HG02610 (cell line): ENCODE measurements at regions not wholly inside any gene's neighbourhood (a gene's known extent, or its start where the extent isn't known, plus 50 kb on each side); places are given as distances from the start of the nearest gene placed in this dataset.

ENCODE experiments used
- ATAC-seq: cut with Tn5 transposase; IDR thresholded peaks from one replicate; pipeline ENCODE4 v1.9.1; 2021; ENCODE audit warnings: mild to moderate bottlenecking, moderate library complexity; ENCODE audit not compliant: unreplicated experiment

DNA sequence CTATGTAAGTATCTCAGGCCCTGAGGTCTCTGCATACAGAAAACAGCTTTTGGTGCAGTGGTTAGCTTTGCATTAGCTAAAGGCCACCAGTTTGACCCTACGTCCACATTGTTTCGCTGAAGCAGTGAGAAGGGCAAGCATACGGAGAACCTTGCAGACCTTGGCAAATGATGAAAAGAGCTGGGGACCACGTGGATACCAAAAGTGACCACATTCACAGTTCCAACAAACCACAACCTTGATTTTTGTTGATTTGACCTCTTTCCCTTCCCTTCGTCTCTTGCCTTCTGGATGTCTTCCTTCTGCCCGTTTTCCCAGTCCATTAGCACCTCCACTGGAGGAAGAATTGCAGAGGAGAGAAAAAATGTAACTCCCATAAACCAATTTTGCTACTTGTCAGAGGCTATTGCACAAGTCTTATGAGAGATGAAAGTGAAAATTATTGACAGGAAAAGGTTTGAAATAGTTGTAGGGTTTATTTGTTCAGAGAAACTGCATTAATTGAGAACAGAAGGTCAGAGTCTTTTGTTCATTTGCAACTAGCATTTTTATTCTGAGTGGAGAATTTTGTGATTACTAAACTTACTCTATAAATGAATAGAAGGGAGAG lies 293.9 kb upstream of the HTR2A start:
- no peak for ATAC-seq

DNA sequence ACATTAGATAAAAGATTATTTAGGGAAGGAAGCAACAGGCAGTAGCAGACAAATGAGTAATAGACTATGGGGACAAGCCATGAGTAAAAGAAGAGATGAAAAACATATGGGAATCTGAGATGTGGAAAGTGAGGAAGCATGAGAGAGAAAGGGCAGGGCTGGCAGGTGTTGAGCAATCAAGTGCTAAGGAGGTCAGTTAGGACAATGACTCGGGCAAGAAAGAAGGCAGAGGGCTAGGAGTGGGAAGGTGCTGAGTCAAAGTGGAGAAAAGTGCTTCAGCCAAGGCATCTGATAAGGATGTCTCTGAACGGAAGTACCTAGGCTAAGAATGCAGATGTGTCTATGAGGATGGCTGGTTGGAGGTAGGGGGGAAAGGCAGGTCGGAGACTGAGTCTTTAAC lies 291.9 kb upstream of the HTR2A start:
- no peak for ATAC-seq

DNA sequence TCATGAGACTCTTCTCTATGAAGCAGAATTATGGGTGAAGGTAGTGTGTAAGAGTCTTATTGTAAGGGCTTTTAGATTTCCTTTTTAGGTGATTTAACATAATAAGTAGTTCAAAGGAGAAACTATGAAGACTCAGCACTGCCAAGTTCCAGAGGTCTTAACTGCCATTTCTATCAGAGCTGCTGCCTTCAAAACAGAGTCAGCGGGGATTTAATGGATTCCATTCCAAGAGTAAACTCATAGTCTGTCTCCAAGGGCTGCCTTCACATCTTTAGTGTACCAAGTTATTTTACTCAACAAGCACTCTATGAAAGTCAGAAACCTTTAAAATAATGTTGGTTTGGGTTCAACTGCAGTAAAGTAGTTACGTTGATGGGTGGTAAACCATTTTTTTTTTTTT lies 289.6 kb upstream of the HTR2A start:
- no peak for ATAC-seq

DNA sequence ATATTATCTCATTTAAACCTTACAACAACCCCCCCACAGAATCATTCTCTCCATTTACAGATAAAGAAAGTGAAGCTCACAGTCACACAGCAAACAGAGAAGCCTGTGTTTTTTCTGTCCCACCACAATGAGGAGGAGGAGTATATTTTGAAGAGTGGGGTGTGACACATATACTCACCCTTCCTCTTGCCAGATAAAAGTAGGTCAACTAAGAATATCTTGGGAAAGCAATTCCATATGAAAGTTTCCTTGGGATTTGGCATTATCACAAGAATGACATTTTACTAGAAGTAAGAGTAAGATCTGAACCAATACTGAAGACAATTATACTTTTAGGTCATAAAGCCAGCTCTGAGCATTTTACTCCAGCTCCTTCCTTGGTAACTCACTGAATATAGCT lies 287.5 kb upstream of the HTR2A start:
- ATAC-seq, result no peak

DNA sequence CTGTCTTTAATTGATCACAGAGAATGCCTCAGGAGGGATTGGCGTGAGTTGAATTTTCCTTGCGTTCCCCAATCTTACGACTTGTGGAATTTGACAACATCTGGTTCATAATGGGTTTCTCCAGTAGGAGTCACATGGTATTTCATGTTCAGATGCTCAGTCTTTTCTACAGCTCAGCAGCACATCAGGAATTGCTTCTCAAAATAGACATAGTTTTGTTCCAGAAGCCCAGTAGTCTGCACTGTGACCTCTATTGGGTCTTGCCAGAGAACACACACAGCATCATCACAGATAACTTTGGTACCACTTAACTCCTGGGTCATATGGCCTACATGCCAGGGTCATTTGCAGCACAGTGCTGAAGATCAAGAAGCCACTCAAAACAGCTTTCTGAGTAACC lies 282.5 kb upstream of the HTR2A start:
- ATAC-seq, result no peak

DNA sequence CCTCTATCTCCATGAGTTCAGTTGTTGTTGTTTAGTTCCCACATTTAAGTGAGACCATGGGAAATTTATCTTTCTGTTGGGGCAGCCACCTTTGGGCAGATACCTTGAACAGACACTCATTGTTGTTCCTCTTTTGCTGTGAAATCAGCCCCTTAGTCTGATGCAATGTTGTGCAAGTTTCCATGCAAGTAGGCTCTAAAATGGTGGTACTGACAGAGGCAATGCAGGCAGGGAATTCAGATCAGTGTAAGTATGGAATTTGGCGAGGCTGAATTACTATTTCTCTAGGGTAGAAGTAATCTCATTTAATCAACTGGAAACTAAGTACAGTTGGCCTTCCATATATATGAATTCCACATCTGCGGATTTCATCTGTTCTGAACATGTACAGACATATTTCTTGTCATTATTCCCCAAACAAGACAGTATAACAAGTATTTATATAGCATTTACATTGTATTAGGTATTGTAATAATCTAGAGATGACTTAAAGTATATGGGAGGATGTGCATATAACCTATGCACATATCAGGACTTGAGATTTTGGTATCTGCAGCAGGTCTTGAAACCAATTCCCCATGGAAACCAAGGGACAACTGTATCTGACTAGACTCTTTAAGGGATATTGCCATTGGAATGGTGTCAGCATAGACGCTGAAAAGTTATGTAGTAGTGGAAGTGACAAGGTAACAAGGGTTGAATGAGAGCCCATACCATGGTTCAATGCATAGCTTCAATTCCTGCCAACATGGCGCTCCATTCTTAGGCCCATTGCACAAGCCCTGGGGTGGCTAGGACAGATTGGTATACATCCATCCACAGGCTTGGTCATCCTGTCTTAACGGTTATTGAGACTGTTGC lies 281.5 kb upstream of the HTR2A start:
- ATAC-seq, result no peak

DNA sequence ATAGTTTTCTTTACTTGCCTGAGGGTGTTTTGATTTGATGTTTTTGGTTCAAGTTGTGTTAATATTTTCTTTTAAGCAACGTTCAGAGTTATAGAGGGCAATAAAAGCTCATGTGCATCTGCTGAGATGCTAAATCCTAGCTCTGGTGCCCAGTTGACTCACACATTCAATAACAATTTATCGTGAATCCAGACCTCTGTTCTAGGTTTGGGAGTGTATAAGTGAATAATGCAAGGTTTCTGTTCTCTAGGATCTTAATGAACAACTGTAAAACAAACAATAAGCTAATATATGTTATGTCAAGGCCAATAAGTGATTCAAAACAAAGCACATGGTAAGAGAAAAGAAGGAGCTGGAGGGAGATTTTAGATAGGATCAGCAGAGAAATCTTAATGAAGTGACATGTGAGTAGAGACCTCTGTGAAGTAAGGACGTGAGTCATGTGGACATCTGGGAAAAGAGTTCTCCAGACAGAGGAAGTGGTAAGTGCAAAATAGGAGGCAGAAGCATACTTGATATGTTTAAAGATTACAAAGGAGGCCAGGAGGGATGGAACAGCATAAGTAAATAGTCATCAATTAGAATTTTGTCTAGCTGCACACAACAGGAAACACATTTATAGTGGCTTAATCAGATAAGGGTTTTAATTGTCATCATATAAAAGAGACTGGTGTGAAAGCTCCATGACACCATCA lies 278.5 kb upstream of the HTR2A start:
- ATAC-seq, result no peak

DNA sequence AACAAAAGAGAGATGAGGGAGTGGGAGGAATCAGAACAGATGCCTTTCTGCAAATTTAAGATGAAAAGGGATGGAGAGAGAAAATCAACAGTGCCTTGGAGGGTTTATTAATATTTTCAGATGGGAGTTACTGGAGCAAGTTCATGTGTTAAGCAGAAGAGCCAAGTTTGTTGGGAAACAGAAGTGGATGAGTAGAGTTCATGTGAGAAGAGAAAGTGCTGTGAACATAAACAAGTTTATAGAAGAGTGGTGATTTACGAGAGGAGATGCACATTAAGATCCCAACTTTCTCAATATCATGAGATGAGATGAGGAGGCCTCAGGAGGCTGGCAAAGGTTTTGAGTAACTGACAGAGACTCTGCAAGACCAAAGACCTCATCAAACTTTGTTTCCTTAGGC lies 274.1 kb upstream of the HTR2A start:
- ATAC-seq, result no peak

DNA sequence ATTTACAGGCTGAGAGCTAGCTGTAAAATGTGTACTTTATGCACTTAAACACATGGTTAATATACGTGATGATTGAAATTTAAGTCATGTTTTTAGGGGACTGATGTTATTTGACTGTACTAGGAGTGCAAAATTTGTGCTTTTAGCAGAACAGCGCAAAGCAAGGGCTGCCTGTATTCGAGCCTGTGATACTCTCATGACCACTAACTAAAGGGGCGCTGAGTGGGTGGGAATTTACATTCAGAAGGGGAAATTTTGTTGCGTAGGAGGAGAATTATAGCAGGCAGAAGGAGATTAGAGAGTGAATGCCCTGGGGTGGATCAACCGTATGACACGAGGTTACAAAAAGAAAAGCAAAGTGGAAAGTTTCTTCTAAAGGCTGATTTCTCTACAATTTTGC lies 271.8 kb upstream of the HTR2A start:
- no peak for ATAC-seq

DNA sequence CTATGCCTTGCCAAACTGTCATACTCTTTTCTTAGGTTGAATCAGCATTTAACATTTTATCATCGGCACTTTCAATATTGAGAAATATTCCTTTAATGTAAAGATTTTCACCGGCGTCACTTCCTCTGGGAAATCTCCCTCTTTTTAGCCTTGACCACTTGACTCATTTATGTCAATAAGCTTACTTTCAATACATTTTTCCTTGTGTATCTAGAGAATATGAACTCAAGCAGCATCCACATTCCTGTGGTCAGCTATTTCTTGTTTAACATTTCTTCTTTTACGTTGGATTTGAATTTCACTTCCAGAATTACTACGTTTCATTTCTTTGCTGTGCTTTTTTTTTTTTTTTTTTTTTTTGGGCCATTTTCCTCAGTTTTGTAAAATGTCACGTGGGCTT lies 271.2 kb upstream of the HTR2A start:
- no peak for ATAC-seq

DNA sequence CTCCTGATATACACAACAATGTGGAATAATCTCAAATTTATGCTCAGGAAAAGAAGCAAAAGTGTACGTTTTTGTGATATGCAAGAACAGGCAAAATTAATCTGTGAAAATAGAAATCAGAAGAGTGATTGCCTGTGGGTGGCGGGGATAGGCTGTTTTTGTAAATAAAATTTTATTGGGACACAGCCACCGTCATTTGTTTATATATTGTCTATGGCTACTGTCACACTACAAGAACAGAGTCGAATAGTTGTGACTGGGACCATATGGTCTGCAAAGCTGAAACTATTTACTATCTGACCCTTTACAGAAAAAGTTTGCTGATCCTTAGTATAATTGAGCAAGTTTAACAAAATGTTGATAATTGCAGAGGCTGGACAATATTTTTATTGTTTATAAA lies 269.5 kb upstream of the HTR2A start:
- no peak for ATAC-seq

DNA sequence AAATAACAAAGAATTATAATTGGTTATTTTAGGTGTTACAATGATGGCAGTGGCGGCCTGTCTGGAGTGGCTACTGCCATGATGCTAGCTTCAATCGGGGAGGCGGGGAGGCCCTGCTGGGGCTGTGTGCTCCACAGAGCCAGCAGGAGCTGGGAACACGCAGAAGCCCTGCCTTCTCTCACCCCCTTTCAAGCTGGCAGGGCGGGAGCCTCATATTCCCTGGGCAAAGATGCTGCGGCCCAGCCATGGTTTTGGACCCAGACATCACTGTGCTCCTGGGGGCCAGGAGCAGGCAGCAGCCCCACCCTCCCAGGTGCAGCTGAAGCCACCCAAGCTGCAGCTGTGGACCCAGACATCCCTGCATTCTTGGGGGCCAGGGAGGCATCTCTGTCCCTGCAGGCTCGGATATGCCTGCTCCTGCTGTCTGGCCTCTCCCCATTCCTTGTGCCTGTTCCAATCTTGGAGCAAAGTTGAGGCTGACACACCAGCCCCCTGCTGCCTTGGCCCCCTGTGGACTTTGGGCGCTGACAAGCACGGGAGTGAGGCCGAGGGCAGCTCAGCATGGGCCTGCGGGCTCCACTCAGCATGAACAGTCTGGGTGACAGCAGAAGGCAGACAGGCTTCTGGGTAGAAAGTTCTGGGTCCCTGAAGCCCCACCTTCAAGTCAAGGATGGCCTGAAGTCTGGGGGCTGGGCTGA lies 263.1 kb upstream of the HTR2A start:
- no peak for ATAC-seq

DNA sequence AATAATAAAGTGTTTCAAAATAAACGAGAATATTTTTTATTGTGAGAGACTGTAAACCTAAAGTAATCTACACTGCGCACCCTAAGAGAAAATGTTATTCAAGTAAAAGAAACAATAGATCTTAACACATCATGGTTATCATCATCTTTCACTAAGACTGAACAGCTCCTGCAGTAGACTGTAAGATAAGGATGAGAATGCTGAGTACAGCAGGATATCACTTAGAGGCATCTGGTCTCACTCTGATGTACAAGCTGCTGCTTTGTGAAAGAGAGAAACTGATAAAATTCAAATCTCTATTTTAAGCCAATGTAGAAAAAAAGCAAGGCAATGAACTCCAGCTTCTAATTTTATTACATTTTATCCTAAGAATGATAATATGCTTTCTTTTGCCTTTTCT lies 261.7 kb upstream of the HTR2A start:
- ATAC-seq, result no peak

DNA sequence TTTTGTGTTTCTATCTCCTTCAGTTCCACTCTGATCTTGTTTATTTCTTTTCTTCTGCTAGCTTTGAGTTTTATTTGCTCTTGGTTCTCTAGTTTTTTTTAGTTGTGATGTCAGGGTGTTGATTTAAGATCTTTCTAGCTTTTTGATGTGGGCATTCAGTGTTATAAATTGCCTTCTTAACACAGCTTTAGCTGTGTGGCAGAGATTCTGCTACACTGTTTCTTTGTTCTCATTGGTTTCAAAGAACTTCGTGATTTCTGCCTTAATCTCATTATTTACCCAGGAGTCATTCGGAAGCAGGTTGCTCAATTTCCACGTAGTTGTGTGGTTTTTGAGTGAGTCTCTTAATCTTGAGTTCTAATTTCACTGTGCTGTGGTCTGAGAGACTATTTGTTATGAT lies 251.7 kb upstream of the HTR2A start:
- ATAC-seq, result no peak

DNA sequence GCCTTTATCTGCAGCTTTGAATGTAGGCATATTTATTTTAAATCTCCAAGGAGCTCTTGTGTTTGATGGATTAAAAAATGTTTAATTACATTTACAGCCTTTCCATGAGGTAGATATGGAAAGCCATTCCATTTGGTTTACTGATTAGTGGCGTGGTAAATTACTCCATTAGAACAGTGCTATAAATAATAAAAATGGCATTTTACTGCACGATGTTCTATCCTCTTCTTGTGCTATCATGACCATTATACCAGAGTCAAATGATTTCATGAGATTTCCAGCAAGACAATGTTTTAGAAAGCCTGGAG lies 250.9 kb upstream of the HTR2A start:
- ATAC-seq, result no peak

DNA sequence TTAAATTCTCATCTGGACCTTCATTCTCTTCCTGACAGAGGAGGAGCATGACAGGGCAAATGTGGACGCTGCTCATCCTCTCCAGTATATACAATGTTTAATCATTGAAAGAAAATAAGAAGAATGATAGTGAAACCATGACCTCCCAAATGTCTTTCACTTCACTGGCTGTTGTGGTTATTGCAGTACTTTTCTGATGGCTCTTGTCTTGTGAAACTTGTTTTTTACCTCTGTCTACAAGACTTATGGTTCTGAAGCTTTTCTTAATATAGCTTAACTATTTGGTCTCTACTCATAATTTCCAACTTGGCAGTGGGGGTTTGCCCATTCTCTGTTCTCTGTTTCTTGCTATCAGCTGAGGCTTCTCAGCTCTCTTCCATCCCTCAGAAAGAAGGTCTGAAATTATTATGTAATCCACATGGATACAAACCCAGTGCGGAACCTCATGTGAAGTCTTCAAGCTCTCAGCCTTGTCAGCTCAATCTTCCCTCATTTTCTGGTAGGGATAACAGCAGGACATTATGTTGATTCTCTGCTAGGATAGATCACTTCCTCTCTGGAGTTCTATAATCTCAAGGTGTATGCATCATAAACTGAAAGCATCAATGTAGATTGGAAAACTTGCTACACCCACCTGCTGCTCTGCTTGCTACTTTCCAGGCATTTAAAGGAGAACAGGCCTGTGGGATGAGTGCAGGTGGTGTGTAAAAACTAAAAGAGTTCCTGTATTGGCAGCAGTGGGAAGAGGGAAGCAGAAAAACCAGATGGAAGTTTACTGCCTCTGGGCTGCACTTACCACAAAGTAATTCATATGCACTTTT lies 250.3 kb upstream of the HTR2A start:
- ATAC-seq, result peak; percentile 96

DNA sequence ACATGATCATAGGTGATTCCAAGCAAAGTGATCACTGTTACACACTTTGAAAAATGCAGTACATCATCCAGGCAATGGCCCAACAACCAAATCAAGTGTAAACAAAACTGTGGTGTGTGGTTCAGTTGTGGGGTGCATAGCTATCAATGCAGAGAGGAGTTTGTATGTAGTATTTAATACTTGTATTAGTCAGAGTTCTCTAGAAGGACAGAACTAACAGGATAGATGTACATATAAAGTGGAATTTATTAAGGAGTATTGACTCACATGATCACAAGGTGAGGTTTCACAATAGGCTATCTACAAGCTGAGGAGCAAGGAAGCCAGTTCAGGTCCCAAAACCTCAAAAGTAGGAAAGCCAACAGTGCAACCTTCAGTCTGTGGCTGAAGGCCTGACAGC lies 249.3 kb upstream of the HTR2A start:
- ATAC-seq, result no peak

DNA sequence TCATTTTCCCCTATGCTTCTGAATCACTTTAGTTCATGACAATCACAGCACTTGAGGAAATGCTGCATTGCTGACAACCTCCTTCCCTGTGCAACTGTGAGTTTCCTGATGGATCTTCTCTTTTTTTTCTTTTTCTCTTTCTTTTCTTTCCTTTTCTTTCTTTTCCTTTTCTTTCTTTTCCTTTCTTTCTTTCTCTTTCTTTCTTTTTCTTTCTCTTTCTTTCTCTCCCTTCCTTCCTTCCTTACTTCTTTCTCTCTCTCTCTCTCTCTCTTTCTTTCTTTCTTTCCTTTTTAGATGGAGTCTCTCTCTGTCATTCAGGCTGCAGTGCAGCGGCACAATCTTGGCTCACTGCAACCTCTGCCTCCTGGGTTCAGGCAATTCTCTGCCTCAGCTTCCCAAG lies 247.9 kb upstream of the HTR2A start:
- no peak for ATAC-seq

DNA sequence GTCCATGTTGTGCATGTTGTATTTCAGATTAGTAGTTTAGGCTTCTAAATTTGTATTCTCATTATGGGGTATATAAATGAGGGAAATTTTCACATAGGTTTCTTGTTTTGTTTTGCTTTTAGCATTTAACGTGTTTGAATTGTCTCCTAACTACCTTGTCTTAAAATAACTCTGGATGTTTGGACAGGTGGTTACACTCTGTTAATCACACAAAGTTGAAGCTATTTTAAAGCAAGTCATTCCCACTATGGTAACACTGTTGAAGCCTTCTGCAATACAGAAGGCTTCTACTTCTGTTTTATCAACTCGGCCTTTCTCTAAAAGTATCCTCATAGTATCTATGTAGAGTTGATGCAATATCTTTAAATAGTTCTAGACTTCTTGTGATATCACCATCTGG lies 245.3 kb upstream of the HTR2A start:
- no peak for ATAC-seq

DNA sequence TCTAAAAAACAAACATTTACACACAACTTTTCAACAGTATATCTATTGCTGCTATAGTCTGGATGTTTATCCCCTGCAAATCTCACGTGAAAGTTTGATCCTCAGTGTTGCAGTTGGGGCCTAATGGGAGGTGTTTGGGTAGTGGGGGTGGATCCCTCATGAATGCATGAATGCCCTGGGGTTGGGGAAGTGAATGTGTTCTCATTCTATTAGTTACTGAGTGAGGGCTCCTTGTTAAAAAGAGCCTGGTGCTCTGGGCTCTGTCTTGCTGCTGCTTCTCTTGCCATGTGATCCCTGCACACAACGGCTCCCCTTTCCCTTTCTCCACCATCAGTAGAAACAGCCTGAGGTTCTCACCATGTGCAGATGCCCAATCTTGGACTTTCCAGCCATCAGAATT lies 242.7 kb upstream of the HTR2A start:
- ATAC-seq, result no peak

DNA sequence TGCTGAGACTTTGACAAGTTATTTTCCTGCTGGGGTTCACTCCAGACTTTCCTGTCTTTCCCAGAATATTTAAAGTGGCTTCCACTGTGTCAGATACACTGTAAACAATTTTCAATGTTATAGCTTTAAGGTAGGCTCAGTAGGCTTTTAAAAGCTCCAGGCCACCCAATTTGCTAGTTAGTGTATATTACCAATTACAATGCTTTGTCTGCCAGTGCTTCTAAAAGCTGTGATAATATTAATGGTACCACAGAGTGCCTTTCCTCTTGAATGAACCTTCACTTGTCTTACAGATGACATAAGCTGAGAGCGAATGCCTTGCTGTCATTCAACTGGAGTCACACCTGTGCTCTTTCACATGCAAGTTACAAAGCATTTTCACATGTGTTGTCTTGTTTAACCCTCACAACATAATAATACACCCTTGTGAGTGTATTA lies 239.7 kb upstream of the HTR2A start:
- no peak for ATAC-seq
